SK-N-DZ (cell line): ENCODE measurements at regions not wholly inside any gene's neighbourhood (a gene's known extent, or its start where the extent isn't known, plus 50 kb on each side); places are given as distances from the start of the nearest gene placed in this dataset.

Experiments
- DNase-seq: peaks from one replicate; pipeline ENCODE4 v3.0.0-alpha.2; 2015; ENCODE audit warnings: low spot score
- small RNA-seq, 2 experiments: library from RNA; depleted of rRNA; stranded (forward); fragments of <200 nt; gene quantifications; one replicate each; pipeline ENCODE3, GENCODE V24; 2014

GRCh38 chr9:119500072-119500771 lies 131.0 kb upstream of the BRINP1 start:
- DNase-seq: no peak

GRCh38 chr9:119487118-119487827 lies 118.0 kb upstream of the BRINP1 start:
- no peak for DNase-seq

- DNase-seq: no peak
These were observed 113.9 kb upstream of the BRINP1 start for GRCh38 chr9:119483153-119483552.

GRCh38 chr9:119477197-119477596 lies 108.0 kb upstream of the BRINP1 start:
- no peak for DNase-seq

- no peak for DNase-seq
These were observed 88.8 kb upstream of the BRINP1 start for GRCh38 chr9:119458068-119458467.

- DNase-seq: no peak
These were observed 84.7 kb upstream of the BRINP1 start for GRCh38 chr9:119453980-119454379.

- no peak for DNase-seq
These were observed 84.3 kb upstream of the BRINP1 start for GRCh38 chr9:119453490-119453911.

GRCh38 chr9:119451426-119451825 lies 82.2 kb upstream of the BRINP1 start:
- no peak for DNase-seq

GRCh38 chr9:119443179-119443578 lies 73.9 kb upstream of the BRINP1 start:
- no peak for DNase-seq

- no peak for DNase-seq
These were observed 72.6 kb upstream of the BRINP1 start for GRCh38 chr9:119441832-119442231.

- no peak for DNase-seq
These were observed 72.1 kb upstream of the BRINP1 start for GRCh38 chr9:119441338-119441737.

- no peak for DNase-seq
These were observed 67.0 kb upstream of the BRINP1 start for GRCh38 chr9:119436261-119436660.

GRCh38 chr9:119435076-119435475 lies 65.8 kb upstream of the BRINP1 start:
- no peak for DNase-seq

GRCh38 chr9:119432428-119432827 lies 63.2 kb upstream of the BRINP1 start:
- DNase-seq: no peak

GRCh38 chr9:119429302-119429701 lies 60.1 kb upstream of the BRINP1 start:
- no peak for DNase-seq

GRCh38 chr9:119420231-119420630 lies 51.0 kb upstream of the BRINP1 start:
- no peak for DNase-seq

Small RNA genes in the stretch of these regions (small RNA-seq; reads per million reads assigned to genes)
- 0 reads per million in 2 experiments for gene MIR147A
